Fibroblast of skin of left biceps (primary cell): ENCODE measurements at regions not wholly inside any gene's neighbourhood (a gene's known extent, or its start where the extent isn't known, plus 50 kb on each side); places are given as distances from the start of the nearest gene placed in this dataset.

Source experiments
- DNase-seq, 2 experiments: peaks; one replicate each; pipeline ENCODE4 v3.0.0-alpha.2; 2013; ENCODE audit warnings: low read depth in 2 of 2

DNA sequence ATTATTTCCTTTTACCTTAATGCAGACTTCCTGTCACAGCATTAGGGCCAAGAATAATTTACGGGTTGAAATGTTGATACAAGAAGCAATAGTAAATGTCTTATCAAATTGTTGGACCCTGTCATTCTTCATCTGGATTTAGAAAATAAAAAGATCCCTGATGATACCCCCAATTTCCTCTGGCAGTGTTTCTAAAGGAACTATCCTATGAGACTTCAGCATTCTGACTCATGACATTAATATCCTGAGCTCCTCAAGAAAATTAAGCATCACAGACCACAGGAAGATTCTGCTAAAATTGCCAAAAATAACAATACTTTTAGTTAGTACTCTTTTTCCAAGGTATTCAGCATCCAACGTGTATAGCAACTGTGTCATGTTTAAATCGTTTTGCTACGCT lies 490.5 kb upstream of the ANKRD30A start:
- peak; percentile 58 to 64 for DNase-seq

DNA sequence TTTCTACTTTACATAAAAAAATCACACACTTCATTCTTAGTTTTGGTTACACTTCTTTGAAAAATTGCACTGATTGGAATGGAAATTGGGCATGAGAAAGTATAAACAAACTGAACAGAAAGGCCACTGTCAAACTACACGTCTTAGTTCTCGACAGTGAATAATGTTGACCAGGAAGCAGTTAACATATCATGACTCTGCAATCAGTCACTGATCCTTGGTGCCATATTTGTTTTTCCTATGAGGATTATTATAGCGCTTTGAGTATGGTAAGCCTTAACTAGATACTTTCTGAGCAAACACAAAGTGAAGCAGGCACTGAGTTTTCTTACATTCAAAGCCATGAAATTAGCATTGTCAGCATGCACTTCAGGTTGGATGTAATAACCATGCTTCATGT lies 495.1 kb upstream of the ANKRD30A start:
- no peak for DNase-seq

DNA sequence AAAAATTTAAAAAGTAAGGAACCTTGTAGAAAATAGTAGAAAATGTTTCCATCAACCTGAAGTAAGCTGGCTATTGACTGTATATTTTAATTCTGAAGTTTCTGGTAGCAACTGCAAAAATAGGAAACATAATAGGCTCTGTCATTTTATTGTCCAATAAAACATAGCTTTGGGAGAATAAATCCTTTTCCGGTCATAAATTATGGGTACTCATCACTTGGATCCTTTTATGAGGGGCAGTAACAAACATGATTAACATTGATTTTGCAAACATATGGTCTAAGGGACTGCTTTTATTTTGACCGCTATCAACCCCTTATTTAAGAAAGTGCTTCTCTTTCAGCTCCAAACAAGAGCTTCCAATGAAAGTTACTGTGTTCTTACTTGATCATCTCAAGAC lies 495.9 kb upstream of the ANKRD30A start:
- DNase-seq: no peak

DNA sequence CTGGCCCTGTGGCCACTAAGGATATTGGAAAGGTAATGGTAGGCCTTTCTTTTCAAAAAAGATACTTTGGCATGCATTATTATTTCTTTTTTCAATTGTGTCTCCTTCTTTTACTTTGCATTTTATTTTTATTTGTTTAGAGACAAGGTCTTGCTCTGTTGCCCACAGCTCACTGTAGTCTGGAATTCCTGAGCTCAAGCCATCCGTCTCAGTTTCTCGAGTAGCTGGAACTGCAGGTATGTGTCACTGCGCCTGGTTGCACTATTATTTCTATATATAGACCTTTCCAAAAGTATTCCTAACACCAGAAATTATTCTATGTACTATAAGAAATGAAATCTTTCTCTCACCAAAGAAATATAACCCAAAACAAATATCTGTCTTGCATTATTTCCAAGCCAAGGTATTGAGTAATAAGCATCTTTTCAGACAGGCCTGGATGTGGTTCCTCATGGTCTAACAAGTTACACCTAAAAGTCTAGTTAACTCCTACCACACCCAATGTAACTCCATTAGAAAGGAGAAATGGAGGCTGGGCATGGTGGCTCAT lies 500.8 kb upstream of the ANKRD30A start:
- no peak for DNase-seq

DNA sequence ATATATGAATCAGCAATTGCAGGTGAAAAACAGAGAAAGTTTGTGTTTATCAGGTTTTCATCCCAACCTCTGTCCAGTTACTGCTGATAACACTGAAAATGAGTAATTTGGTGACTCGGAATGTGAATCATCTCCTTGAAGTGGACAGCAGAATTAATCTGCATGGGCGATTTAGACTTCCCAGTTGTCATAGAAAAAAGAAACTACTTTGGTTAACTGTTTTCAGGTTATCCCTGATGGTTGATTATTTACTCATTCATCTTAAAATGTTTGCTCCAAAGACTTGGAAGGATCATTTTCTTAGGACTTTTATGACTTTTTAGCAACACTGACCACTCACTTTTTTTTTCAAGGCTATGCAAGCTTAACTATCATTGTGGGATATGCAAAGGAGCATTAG lies 504.1 kb upstream of the ANKRD30A start:
- no peak for DNase-seq

DNA sequence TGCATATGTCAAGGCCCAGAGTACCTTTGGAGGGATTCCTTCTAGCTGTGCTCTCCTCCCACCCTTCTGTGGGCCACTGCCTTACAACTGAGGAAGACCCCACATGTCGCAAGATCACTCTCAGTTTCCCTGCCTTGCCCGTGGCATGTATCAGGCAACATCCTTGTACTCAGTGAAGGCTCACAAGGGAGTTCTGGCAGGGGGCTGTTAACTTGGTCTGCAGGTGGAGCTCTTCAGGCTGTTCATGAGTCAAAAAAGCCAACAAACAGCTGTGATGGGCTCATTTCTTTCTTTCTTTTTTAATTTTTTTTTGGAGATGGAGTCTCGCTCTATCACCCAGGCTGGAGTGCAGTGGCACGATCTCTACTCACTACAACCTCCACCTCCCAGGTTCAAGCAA lies 513.0 kb upstream of the ANKRD30A start:
- no peak for DNase-seq

DNA sequence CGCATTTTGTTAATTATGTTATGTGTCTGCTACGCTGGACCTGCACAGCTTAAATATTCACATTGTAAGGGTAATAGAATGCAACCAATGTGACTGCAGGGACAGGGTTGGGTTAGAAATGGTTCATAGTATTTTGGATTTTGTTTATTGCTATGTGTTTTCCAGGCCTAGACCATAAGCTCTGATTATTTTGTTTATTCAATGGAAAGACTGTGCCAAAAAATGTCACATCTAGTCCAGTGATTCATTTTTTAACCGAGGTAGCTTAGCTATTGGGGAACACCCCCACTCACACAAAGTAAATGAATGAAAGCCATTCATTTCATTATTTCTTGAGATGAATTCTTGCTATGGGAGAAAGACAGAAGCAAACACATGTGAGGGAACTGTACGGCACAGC lies 516.5 kb upstream of the ANKRD30A start:
- no peak for DNase-seq

DNA sequence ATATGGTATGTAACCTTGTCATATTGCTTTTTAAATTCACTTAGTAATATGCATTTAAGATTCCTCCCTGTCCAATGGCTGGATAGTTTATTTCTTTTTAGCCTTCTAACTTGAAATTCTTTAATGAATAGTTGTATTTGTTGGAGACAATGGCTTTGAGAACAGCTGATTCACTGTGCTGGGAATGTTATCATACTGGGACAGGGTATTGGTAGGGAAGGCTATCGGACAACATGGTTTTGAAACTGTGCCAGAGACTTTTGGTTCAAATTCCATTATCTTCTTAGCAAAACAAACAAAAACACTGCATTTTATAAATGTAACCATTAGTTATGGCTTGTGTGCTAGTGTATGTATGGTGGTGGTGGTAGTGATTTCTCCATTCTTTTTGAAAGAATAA lies 517.1 kb upstream of the ANKRD30A start:
- DNase-seq: no peak

DNA sequence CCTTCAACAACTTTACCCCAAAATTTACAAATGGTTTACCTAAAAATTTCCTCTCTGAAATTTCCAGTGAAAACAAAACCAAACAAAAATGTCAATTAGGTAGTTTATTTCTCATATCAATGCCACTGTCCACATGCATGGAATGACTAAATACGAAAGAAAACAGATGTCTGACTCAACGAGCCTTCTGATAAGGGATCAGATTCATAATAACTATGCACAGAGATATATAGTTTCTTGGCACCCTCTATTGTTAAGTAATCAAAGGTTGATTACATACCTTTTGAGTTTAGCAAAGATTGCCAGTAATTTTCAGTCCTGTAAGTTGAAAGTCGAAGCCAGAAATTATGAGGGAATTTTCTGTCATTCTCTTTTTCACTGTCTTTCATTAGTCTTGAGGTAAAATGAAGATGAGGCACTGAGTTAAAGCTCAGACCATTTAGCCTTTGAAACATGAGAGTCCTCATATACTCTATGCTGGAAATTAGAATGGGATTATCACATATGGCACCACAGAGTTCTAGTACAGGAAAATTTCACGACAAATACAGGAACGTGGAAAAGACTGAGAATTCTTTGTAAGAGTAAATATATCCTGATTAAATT lies 519.1 kb upstream of the ANKRD30A start:
- DNase-seq: no peak

DNA sequence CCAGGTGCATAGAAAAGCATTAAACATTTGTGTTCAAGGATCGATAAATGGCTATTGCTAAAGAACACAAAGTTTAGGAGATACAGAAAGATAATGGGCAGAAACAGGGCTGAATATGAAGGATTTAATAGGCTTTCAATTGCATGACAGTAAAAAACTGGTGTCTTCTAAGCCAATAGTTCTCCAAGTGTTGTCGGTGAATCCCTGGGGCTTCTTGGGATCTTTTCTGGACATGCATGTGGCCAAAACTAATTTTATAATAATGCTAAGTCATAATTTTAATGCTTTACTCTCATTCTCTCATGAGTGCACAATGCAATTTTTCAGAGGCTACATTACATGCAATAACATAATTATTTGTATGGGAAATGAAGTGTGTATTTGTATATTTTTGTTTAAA lies 521.1 kb upstream of the ANKRD30A start:
- DNase-seq: no peak

DNA sequence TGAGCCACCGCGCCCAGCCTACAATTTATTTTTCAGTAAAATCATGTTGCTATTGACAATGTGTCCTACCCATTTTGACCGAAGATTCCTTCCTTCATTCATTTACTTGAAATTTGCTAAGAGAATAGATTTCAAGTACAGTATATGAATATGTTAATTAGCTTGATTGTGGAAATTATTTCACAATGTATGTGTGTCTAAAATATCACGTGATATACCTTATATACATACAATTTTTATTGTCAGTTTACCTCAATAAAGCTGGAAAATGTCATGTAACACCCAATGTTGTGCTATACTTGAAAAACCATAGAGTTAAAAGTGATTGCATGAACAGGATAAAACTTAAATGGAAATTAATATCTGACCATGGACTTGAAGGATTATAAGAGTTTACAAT lies 521.7 kb upstream of the ANKRD30A start:
- DNase-seq: no peak

DNA sequence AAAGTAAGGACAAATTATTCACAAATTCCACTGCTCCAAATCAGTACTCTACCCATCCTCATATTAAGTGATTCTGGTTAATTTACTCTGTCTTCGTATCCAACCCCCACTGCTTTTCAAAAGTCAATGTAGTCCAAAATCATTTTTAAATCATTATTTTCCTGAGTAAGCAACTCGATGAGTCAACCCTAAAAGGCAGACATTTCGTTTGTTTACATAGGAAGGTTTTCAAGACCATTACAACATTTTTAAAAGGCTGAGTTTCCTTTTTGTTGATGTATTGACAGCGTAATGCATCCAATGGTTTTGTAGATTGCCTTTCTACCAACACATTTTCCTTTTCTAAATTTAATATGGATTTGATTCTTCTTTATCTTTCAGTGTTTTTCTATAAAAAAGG lies 523.0 kb upstream of the ANKRD30A start:
- no peak for DNase-seq

DNA sequence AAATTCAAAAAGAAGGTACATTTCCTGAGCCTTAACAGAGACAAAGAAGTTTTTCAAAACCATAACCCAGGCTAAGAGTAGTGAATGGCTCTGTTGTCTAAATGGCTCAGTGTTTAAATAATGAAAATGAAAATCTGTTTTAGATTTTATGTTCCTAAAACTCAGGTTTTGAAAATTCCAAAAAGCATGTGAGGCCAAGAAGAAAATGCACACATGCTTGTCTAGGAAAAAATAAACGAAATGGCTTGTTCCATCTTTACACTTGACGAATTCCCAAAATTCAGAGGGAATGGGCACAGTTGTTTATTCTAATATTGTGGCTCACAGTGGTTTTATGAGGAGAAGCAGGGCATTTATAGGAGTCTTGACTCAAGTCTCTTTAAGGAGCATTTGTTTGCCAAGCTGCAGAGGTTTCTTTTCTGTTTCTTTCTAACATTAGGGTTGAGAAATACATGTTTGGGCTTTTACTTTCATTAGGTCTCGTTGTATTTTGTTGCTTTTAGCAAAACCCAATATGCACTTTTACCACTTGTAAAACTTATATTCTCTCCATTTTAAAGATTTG lies 527.6 kb upstream of the ANKRD30A start:
- DNase-seq: no peak

DNA sequence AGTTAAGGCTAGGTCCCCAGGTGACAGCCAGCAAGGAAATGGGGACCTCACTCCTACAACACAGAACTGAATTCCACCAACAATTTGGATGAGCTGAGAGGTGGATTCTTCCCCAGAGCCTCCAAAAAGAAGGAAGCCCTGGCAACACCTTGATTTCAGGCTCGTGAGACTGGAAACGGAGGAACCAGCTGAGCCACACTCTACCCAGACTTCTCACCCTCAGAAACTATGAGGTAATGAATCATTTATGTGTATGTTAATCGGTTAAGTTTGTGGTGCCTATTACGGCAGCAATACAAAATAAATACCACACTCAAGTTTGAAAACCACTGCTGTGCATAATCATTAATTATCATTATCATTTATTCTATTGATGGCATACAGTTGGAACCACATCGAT lies 532.4 kb upstream of the ANKRD30A start:
- no peak for DNase-seq

DNA sequence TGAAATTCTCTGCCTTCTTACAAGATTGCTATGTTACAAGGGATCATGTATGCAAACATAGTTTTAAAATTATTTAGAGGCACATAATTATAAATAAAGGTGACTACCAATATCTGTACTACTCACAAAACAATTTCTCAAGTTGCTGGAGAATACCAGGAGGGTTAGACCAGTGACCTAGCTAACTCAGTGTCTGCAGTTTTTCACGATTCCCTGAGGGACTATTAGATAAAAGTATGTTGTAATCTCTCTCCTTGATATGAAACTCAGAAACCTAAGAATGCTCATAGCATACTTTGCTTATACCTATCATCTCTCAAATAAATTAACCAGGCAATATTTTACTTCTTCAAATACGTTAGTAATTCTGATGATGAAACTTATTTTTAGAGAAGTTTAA lies 534.0 kb upstream of the ANKRD30A start:
- DNase-seq: no peak

DNA sequence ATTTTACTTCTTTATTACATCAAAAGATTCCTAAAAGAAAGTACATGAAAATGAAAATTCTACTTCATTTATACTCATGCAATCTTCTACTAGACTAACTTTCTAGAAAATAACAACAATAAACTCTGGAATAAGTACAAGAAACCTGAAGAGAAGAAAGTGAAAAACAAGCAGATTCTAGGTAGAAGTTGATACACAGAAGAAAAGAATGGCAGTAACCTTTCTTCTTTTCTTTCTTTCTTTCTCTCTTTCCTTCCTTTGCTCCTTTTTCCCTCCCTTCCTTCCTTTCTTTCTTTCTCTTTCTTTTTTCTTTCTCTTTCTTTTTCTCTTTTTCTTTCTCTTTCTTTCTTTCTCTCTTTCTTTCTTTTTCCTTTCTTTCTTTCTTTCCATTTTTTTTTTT lies 541.7 kb upstream of the ANKRD30A start:
- DNase-seq: no peak

DNA sequence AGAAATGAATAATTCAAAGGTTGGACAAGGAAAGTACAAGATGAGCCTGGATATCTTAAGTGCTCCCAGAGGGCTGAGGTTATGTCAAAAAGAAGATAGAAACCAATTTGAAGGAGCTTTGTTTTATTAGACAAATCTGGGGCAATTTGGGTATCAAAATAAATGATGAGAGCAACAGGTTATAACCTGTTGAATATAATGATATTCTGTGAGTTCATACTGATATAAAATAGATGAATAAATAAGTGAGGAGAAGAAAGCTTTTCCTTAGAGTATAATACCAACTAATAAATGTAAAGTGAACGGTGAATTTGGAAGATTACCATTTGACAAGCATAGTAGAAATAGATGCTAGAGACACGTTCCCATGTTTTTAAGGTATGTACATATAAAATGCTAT lies 544.2 kb upstream of the ANKRD30A start:
- no peak for DNase-seq

DNA sequence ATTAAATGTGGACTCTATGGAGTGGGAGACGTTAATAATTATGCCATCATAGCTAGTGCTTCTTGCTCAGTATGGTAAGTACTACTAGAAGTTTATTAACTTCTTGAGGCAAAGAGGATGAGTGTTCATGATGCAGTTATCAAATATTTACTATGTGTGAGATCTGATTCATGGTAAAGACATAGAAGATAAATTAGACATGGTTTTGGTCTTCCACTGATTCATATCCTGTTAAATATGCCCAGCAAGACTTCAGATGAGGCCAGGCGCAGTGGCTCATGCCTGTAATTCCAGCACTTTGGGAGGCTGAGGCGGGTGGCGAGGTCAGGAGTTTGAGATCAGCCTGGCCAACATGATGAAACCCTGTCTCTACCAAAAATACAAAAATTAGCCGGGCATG lies 547.1 kb upstream of the ANKRD30A start:
- DNase-seq: peak in 1 of 2 experiments; percentile 27

DNA sequence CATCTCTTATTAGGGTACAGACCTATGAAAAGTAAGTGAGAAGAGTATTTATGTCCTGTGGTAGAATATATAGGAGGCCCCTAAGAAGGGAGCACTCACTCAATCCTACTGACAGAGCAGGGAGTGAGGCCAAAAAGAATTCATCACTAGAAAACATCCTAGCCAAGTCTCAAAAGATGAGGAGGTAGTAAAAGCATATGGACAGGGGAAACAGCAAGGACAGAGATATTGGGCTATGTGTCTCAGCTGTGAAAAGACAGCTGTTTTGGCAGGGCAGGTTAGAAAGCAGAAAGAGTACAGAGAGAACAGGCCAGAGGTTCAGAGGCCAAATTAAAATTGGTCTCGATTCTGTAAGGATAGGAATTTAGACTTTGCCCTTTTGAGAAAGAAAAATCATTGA lies 548.3 kb upstream of the ANKRD30A start:
- no peak for DNase-seq

DNA sequence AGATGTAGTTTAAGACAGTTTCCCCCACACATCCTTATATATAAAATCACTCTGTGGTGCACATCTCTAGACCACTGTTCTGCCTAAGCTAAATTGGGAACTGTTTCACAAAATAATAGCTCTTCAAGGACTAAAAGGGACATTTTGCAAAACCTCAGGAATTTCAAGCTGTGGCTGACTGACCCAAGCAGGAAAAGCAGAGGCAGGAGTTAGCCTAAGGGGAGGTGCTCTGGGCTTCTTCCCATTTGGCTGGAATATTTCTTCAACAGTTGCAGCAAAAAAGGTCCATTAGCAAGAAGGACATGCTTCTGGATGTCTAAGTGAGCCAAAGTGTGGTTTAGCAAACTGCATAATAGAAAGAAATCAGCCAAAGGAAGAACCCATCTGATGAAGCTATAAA lies 551.2 kb upstream of the ANKRD30A start:
- DNase-seq: peak; percentile 28 to 44

DNA sequence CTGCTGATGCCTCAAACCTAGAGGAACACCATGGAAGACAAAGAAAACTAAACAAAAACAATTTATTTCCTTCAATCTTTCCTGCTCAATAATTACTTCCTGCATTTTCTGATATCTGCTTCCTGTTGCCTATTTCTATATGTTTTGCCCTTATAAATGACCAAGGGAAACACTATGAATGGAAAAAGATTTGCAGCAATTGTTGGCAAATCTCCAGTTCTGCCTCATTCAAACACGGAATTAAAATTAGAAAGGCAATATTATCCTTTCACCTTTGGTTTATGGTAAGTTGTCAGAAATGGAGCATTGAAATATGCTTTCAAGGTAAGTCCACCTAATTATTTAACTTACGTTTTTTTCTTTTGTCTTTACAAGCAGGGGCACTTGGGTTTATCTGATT lies 552.2 kb upstream of the ANKRD30A start:
- DNase-seq: no peak

DNA sequence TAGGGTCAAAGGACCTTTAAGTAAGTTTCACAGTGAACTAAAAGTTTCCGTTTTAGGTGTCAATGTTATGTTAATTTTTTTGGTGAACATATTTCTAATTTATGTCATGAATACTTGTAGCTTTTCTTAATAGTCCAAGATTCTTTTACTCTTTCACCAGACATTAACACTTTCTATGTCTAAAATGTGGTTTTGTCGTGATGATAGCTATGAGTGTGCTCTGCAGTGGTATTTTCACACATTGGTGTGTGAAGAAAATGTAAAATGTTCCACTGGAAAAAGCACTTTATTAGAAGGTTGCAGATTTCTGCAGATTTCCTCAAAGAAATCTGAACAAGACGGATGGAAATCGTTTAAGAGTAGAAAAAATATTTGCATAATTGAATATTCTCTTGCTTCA lies 561.0 kb upstream of the ANKRD30A start:
- no peak for DNase-seq

DNA sequence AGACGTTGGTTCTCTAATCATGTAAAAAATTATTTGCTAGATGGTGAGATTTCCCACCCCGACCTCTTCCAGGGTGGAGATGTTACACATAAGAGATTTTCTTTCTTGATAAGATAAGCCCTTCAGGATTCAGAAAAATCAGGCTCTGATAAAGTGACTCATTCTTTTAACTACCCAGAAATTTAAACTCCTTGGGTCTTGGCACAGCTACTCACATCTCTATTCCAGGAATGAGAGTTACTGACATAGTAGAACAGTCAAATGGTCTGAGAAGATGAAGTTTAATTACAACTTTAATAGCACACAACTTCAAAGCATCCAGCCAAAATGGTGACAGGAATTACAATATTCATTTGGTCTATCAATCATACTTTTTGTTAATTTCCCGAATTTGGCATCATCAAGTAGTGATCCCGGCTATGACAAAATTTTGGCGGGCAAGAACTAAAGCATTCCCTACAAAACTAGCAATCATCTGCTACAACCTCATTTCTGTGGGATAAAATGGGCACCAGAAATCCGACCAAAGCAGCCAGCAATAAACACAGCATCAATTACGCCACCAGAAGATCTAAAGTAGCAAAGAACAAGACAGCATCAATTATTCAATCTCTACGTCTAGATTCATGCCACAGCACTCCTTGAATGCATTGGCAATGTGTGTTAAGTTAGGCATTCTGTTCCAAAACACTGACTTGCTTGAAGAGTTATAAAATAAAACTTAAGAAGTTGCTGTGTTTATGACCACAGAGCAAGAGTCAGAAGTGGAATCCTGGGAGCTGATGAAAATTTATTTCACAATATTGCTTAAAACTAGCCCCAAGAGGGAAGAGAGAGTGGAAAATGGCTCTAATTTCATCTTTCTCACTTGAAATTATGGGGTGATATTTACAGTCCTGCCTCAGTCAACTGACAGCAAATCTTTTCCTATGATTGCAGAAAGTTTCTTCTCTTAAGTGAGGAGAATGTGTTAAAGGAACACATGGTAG lies 565.7 kb upstream of the ANKRD30A start:
- peak; percentile 19 to 24 for DNase-seq
